Stimulated activated CD8-positive, alpha-beta memory T cell treated with anti-CD3 and anti-CD28 coated beads, Interleukin-15, amount 100 ng/mL, for 48 hours (primary cell): ENCODE measurements at regions not wholly inside any gene's neighbourhood (a gene's known extent, or its start where the extent isn't known, plus 50 kb on each side); places are given as distances from the start of the nearest gene placed in this dataset.
"Not testable (repeated sequence)": the region's sequence is repeated elsewhere in the genome, so short reads cannot be mapped to it uniquely, and the experiment has no call there.

Experiments
- DNase-seq, 2 donors: peaks; one replicate each; pipeline ENCODE4 v3.0.0-alpha.2; 2020; ENCODE audit warnings: low read depth in 2 of 2

DNA sequence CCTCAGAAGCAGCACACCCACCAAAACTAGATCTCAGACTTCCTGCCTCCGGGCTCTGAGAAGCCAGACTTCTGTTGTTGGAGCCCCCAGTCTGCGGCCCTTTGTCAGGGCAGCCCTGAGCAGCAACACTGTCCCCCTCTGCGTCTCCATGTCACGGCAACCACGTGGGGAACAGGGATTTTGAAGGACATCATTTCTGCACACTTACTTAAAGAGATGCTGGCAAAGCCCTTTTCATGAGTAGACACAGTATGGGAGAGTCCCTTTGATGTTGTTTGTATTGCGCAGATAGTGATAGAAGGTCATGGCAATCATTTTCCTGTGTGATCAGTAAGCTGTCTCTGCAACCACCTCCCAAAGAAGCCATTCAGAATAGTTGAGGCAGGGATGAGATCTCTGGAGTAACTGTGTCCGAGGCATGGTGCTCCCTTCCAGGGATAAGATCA, 69.1 kb upstream of the ID2 start:
- no peak for DNase-seq

DNA sequence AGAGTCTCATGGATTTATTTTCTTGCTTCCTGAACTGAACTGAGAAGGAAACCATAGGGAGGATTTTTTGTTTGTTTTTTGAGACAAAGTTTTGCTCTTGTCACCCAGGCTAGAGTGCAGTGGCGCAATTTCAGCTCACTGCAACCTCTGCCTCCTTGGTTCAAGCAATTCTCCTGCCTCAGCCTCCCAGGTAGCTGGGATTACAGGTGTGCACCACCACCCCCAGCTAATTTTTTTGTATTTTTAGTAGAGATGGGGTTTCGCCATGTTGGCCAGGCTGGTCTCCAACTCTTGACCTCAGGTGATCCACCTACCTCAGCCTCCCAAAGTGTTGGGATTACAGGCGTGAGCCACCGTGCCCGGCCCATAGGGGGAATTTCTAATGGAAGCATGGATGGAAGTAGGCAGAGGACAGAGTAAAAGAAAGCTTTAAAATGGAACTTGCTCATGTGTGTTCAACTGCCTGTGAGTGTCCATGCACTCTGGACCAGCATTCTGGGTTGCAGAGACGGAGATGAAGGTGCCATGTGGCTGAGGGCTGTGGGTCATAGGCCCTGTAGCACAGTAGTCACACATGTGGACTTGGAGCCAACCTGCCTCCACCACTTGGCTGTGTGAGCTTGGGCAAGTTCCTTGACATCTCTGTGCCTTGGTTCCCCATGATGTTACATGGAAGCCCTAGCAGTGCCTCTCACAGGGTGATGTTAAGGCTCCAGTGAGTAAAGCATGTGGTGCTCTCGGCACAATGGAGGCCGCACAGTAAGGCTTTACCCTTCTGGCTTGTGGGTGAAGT, 68.5 kb upstream of the ID2 start:
- DNase-seq = not testable (repeated sequence)

GRCh38 chr2:8614646-8615045, 67.2 kb upstream of the ID2 start:
- no peak for DNase-seq

- no peak for DNase-seq
These were observed 66.6 kb upstream of the ID2 start for GRCh38 chr2:8615252-8615575.

- DNase-seq = no peak
These were observed 66.1 kb upstream of the ID2 start for GRCh38 chr2:8615576-8616281.

GRCh38 chr2:8617048-8617447, 64.8 kb upstream of the ID2 start:
- no peak for DNase-seq

GRCh38 chr2:8617590-8617989, 64.3 kb upstream of the ID2 start:
- no peak for DNase-seq

GRCh38 chr2:8619071-8619470, 62.8 kb upstream of the ID2 start:
- DNase-seq = no peak

GRCh38 chr2:8620611-8621382, 61.1 kb upstream of the ID2 start:
- DNase-seq = no peak

- DNase-seq = no peak
These were observed 59.5 kb upstream of the ID2 start for GRCh38 chr2:8622199-8622911.

GRCh38 chr2:8622924-8623465, 58.9 kb upstream of the ID2 start:
- DNase-seq = no peak

GRCh38 chr2:8623576-8623957, 58.3 kb upstream of the ID2 start:
- no peak for DNase-seq

- DNase-seq = no peak
These were observed 57.8 kb upstream of the ID2 start for GRCh38 chr2:8623958-8624591.

GRCh38 chr2:8624855-8625398, 56.9 kb upstream of the ID2 start:
- no peak for DNase-seq

- DNase-seq = no peak
These were observed 56.2 kb upstream of the ID2 start for GRCh38 chr2:8625399-8626300.

- DNase-seq = no peak
These were observed 55.3 kb upstream of the ID2 start for GRCh38 chr2:8626572-8626971.

- DNase-seq = no peak
These were observed 54.7 kb upstream of the ID2 start for GRCh38 chr2:8627019-8627691.

DNA sequence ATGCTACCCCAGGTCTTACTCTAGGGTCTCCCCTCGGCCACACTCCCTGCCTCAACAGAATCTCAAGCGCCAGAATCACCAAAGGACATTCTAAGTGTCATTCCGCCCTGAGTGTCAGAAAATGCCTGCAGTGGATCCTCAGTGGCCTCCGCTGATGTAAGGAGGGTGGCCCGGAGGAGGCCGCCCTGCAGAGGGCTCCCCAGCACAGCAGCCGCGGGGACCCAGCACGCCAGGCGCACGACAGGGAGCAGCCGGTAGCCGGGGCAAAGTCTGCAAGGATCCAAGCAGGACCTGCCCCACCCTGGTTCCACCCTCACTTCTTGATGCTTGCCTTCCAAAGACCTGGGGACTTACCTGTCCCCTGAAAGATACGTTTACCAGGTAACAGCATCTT, 54.2 kb upstream of the ID2 start:
- no peak for DNase-seq

- DNase-seq = no peak
These were observed 53.5 kb upstream of the ID2 start for GRCh38 chr2:8628179-8628865.
